ENCODE measurements at regions not wholly inside any gene's neighbourhood (a gene's known extent, or its start where the extent isn't known, plus 50 kb on each side); places are given as distances from the start of the nearest gene placed in this dataset.
"Not testable (repeated sequence)": the region's sequence is repeated elsewhere in the genome, so short reads cannot be mapped to it uniquely, and the experiment has no call there.

GRCh38 chr19:5281588-5281987 lies 59.0 kb downstream of the PTPRS start:
- no peak overlapping the region for H4K91ac ChIP-seq (ENCODE audit: insufficient read length, low read depth, low read length)
- H3K36me3 Mint-ChIP-seq (ENCODE audit: insufficient read depth in 1 of 3, low read depth in 3 of 3), result peaks cover 14 to 45% (median 36%) of the 10 kb centered on the region in 3 experiments; a peak in 6 of 7 replicates
- H4K20me1 ChIP-seq (ENCODE audit: control insufficient read depth, insufficient read depth, insufficient read length), result no peaks in the 10 kb centered on the region
- H3T11ph ChIP-seq (ENCODE audit: low read length), result no peak overlapping the region
- no peaks in the 10 kb centered on the region for H3K9me3 Mint-ChIP-seq
- H3K4ac ChIP-seq (ENCODE audit: low read depth, low read length), result no peak overlapping the region
- no peak overlapping the region for H2BK20ac ChIP-seq (ENCODE audit: low read depth, low read length, poor library complexity, severe bottlenecking)
- H2AK5ac ChIP-seq (ENCODE audit: insufficient read length, low read length), result no peak overlapping the region
- H3K23ac ChIP-seq (ENCODE audit: insufficient read length, low read depth, low read length), result no peak overlapping the region
- no peak overlapping the region for H3K56ac ChIP-seq (ENCODE audit: insufficient read length, low read depth, low read length)
- peaks cover 2% of the 10 kb centered on the region; the same call in 1 of the 2 replicates for H3K79me2 ChIP-seq (ENCODE audit: insufficient read depth, low read length)
- H3K4me3 Mint-ChIP-seq, result no peak overlapping the region
- no peak overlapping the region for H2BK12ac ChIP-seq (ENCODE audit: insufficient read length, low read depth, low read length)
- DNase-seq, result no peak
- no peak overlapping the region for H3K27ac ChIP-seq (ENCODE audit: insufficient read length, low read depth, low read length)
- no peaks in the 10 kb centered on the region for H3K4me1 ChIP-seq (ENCODE audit: insufficient read depth, low read length)
- no peak overlapping the region for H3K27ac Mint-ChIP-seq
- no peak overlapping the region for H3K18ac ChIP-seq (ENCODE audit: insufficient read length, low read depth, low read length)
- no peaks in the 10 kb centered on the region for H3K4me1 Mint-ChIP-seq
- no peaks in the 10 kb centered on the region for H3K9me3 ChIP-seq (ENCODE audit: control insufficient read depth, low read depth, low read length)
- no peak overlapping the region for H4K5ac ChIP-seq (ENCODE audit: insufficient read length, low read depth, low read length)
- H3K4me2 ChIP-seq (ENCODE audit: insufficient read depth, insufficient read length, low read length), result no peak overlapping the region
- no peak overlapping the region for H2BK15ac ChIP-seq (ENCODE audit: low read depth, low read length)
- no peak overlapping the region for H2AFZ ChIP-seq (ENCODE audit: low read length)
- no peak overlapping the region for H2BK120ac ChIP-seq (ENCODE audit: low read depth, low read length, poor library complexity, severe bottlenecking)
- TF ChIP-seq CTCF (conservative IDR thresholded peaks at IDR 0.05), result no peak
- H3K79me1 ChIP-seq (ENCODE audit: insufficient read depth, low read depth, low read length, poor library complexity, severe bottlenecking), result no peaks in the 10 kb centered on the region
- no peak overlapping the region for H2BK5ac ChIP-seq (ENCODE audit: insufficient read length, low read length)
- H3K9ac ChIP-seq (ENCODE audit: extremely low read depth, insufficient read length, low read length), result no peak overlapping the region
- H3K27me3 ChIP-seq (ENCODE audit: insufficient read depth, low read length), result no peaks in the 10 kb centered on the region
- no peak overlapping the region for H3K14ac ChIP-seq (ENCODE audit: insufficient read depth, low read length)
- no peaks in the 10 kb centered on the region for H3K27me3 Mint-ChIP-seq (ENCODE audit: low read depth)
- WGBS (ENCODE audit: extremely low coverage, insufficient read length, low lambda C conversion rate), result no CpG with 5 or more reads among the region's 8 CpGs
- no peaks in the 10 kb centered on the region for H3K23me2 ChIP-seq (ENCODE audit: insufficient read length, low read depth, low read length, poor library complexity, severe bottlenecking)
- H4K8ac ChIP-seq (replicated peaks; ENCODE audit: insufficient read length, low read depth, low read length), result no peak overlapping the region

GRCh38 chr19:5275668-5276067 lies 64.9 kb downstream of the PTPRS start:
- not testable (repeated sequence) for H3K9ac ChIP-seq (ENCODE audit: extremely low read depth, insufficient read length, low read length); H3K27me3 Mint-ChIP-seq (ENCODE audit: low read depth); H2BK120ac ChIP-seq (ENCODE audit: low read depth, low read length, poor library complexity, severe bottlenecking); H3K79me1 ChIP-seq (ENCODE audit: insufficient read depth, low read depth, low read length, poor library complexity, severe bottlenecking); H4K91ac ChIP-seq (ENCODE audit: insufficient read length, low read depth, low read length); H3K27ac ChIP-seq (ENCODE audit: insufficient read length, low read depth, low read length); H2AK5ac ChIP-seq (ENCODE audit: insufficient read length, low read length); H3K23me2 ChIP-seq (ENCODE audit: insufficient read length, low read depth, low read length, poor library complexity, severe bottlenecking); H3K9me3 Mint-ChIP-seq; H3T11ph ChIP-seq (ENCODE audit: low read length); H3K4me2 ChIP-seq (ENCODE audit: insufficient read depth, insufficient read length, low read length); H3K9me3 ChIP-seq (ENCODE audit: control insufficient read depth, low read depth, low read length); H4K8ac ChIP-seq (replicated peaks; ENCODE audit: insufficient read length, low read depth, low read length); H3K56ac ChIP-seq (ENCODE audit: insufficient read length, low read depth, low read length); H4K20me1 ChIP-seq (ENCODE audit: control insufficient read depth, insufficient read depth, insufficient read length); H3K23ac ChIP-seq (ENCODE audit: insufficient read length, low read depth, low read length); H3K4me1 ChIP-seq (ENCODE audit: insufficient read depth, low read length); DNase-seq; H2BK12ac ChIP-seq (ENCODE audit: insufficient read length, low read depth, low read length); H3K4me3 Mint-ChIP-seq; H3K18ac ChIP-seq (ENCODE audit: insufficient read length, low read depth, low read length); H2BK15ac ChIP-seq (ENCODE audit: low read depth, low read length); H3K79me2 ChIP-seq (ENCODE audit: insufficient read depth, low read length); H2BK20ac ChIP-seq (ENCODE audit: low read depth, low read length, poor library complexity, severe bottlenecking); H3K4me1 Mint-ChIP-seq; H3K14ac ChIP-seq (ENCODE audit: insufficient read depth, low read length); H2BK5ac ChIP-seq (ENCODE audit: insufficient read length, low read length); H2AFZ ChIP-seq (ENCODE audit: low read length); H4K5ac ChIP-seq (ENCODE audit: insufficient read length, low read depth, low read length); H3K4ac ChIP-seq (ENCODE audit: low read depth, low read length); H3K27me3 ChIP-seq (ENCODE audit: insufficient read depth, low read length)
- H3K36me3 Mint-ChIP-seq (ENCODE audit: insufficient read depth in 1 of 3, low read depth in 3 of 3), result peaks cover 20 to 45% (median 40%) of the 10 kb centered on the region in 3 experiments
- WGBS (ENCODE audit: extremely low coverage, insufficient read length, low lambda C conversion rate), result no CpG with 5 or more reads among the region's 4 CpGs
- 0 out of 7 replicates have a peak overlapping the region, but pooled peaks of 1 of the 3 experiments have one; percentile 10 for H3K27ac Mint-ChIP-seq
